Cardiac fibroblast (primary cell): ENCODE measurements at regions not wholly inside any gene's neighbourhood (a gene's known extent, or its start where the extent isn't known, plus 50 kb on each side); places are given as distances from the start of the nearest gene placed in this dataset.

Experiments used
- DNase-seq, 2 donors: peaks; one replicate each; pipeline versions ENCODE4 v3.0.0 to v3.0.0-alpha.2; 2010; ENCODE audit warnings: low read depth in 2 of 2
- H3K4me3 ChIP-seq, 2 donors: replicated peaks in 1 of 2; 1 replicate in 1 of 2; 2 replicates in 1 of 2; pipeline ENCODE4 v1.5.1; 2011; ENCODE audit warnings: low read depth in 2 of 2, low read length in 2 of 2, mild to moderate bottlenecking in 2 of 2, moderate library complexity in 1 of 2
- CTCF ChIP-seq: IDR thresholded peaks from one replicate; pipeline ENCODE4 v1.5.1; 2011; ENCODE audit warnings: low read depth, mild to moderate bottlenecking, low read length, inconsistent platforms

- no peak for TF ChIP-seq CTCF
- DNase-seq = no peak
- H3K4me3 ChIP-seq = no peak overlapping the region
These were observed 455.8 kb upstream of the MAP3K7 start for GRCh38 chr6:91042656-91043055.

GRCh38 chr6:91033964-91034363 lies 447.1 kb upstream of the MAP3K7 start:
- TF ChIP-seq CTCF = no peak
- H3K4me3 ChIP-seq = no peak overlapping the region
- no peak for DNase-seq

GRCh38 chr6:91031581-91031980 lies 444.7 kb upstream of the MAP3K7 start:
- DNase-seq = no peak
- no peak for TF ChIP-seq CTCF
- no peak overlapping the region for H3K4me3 ChIP-seq

- no peak for TF ChIP-seq CTCF
- no peak overlapping the region for H3K4me3 ChIP-seq
- DNase-seq = no peak
These were observed 442.3 kb upstream of the MAP3K7 start for GRCh38 chr6:91029211-91029610.

GRCh38 chr6:91023529-91023928 lies 436.7 kb upstream of the MAP3K7 start:
- no peak overlapping the region for H3K4me3 ChIP-seq
- TF ChIP-seq CTCF = no peak
- no peak for DNase-seq

GRCh38 chr6:91020744-91021143 lies 433.9 kb upstream of the MAP3K7 start:
- H3K4me3 ChIP-seq = no peak overlapping the region
- no peak for TF ChIP-seq CTCF
- no peak for DNase-seq

GRCh38 chr6:91018586-91018985 lies 431.7 kb upstream of the MAP3K7 start:
- DNase-seq = no peak
- TF ChIP-seq CTCF = no peak
- H3K4me3 ChIP-seq = no peak overlapping the region
